Stimulated activated CD8-positive, alpha-beta memory T cell treated with anti-CD3 and anti-CD28 coated beads, Interleukin-4, amount 100 ng/mL, for 24 hours (primary cell): ENCODE measurements at regions not wholly inside any gene's neighbourhood (a gene's known extent, or its start where the extent isn't known, plus 50 kb on each side); places are given as distances from the start of the nearest gene placed in this dataset.

ENCODE experiments used
- DNase-seq: peaks from one replicate; pipeline ENCODE4 v3.0.0-alpha.2; 2020; ENCODE audit warnings: low read depth

DNA sequence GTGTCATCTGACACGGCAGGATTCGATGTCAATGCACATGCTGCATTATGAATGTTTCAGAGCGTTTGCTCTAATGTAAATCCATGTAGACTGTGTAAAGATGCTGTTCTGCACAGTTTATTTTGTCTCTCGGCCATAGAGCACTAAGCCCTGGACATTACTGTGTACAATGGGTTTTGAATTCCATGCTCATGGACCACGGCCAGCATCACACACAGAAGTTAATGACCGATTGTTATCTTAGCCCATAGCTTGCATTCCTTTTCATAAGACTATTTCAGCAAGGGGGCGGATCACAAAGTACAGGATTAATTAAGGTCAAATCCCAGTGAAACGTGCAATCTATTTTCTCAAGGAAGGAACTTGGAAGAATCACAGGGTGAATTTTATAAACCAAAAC lies 286.1 kb upstream of the TENM3 start:
- no peak for DNase-seq

DNA sequence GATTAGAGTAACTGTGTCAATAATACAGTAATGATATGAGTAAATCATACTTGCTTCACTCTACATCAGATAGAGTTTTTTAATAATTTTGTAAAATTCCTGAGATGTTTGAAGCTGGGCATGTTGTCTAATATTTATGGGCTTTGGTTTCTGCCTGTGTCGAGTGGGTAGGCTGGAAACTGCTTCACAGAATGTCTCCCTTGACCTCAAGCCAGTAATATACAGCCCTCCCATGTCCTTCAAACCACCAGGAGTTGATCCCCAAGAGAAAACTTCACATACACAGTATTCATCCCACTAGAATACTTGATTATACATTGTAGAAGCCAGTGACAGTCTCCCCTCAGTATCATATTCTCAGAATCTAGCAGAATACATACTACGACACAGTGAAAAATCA lies 284.8 kb upstream of the TENM3 start:
- no peak for DNase-seq

DNA sequence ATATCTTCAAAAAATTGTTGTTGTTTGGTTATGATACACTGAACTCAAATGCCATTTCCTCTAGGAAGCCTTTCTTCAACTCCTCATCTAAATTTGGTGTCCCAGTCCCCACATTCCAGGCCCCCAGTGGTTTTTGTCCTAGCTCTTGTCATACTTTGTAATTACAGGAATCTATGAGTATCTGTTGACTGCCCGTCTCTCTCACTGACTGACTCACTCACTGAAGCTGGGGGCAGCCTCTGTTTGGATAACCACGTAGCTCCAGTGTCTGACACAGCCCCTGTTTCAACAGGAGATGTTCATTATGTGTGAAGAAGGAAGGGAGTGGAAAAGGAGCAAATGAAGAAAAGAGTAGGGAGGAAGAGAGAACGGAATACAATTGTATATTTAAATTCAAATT lies 284.1 kb upstream of the TENM3 start:
- no peak for DNase-seq

- DNase-seq, result no peak
Measured at GRCh38 chr4:181960384-181960783, 282.8 kb upstream of the TENM3 start.

DNA sequence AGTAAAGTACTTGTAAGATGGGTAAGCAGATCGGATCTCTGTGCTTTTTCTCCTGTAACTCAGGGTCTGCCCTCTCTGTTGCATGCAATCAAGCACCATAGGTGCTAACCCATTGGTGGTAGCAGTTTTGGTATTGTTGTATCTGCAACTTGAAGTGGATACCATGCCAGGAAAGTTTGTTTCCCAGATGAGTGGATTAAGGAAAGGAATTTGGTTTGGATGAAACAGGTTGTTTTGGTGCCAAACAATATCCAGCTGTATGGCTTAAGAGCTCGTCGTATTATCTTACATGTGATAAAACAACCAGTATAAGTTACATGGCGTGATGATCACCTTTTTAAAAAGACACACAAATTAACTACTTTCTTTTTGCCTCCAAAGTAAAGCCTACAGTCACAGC lies 280.9 kb upstream of the TENM3 start:
- DNase-seq, result no peak

GRCh38 chr4:181964731-181965130 lies 278.5 kb upstream of the TENM3 start:
- DNase-seq, result no peak

GRCh38 chr4:181966104-181966551 lies 277.1 kb upstream of the TENM3 start:
- DNase-seq, result no peak

- DNase-seq, result no peak
Measured at GRCh38 chr4:181967401-181967800, 275.8 kb upstream of the TENM3 start.

DNA sequence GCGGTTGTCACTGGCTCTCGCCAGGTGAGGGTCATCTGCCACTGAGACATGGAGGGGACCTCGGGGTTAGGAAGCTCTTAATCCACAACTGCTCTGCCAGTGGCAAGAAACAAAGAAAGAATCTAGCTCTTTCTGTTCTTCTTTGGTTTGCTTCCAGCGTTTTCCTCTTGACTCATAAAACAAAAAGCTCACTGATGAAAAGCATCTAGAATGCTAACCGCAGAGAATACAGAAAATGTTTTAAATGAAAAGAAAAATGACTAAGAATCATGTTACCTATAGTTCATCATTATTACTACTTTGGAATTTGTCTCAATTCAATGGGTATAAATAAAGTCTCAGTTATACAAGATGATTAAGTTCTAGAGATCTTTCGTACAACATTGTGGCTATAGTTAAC lies 274.8 kb upstream of the TENM3 start:
- no peak for DNase-seq

- DNase-seq, result no peak
Measured at GRCh38 chr4:181969151-181969550, 274.1 kb upstream of the TENM3 start.

- no peak for DNase-seq
Measured at GRCh38 chr4:181970366-181970765, 272.8 kb upstream of the TENM3 start.

DNA sequence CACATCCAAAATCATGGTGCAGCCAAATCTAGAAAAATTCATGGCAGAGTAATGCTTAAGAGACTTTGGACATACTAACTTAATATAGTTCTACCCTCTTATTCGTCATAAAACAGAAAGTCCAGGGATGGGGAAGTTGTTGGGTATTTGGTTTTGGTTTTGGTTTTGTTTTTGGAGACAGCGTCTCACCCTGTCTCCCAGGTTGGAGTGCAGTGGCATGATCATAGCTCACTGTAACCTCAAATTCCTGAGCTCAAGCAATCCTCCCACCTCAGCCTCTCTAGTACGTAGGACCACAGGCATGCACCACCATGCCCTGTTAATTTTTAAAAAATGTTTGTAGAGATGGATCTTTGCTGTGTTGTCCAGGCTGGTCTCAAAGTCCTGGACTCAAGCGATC lies 271.8 kb upstream of the TENM3 start:
- DNase-seq, result no peak

DNA sequence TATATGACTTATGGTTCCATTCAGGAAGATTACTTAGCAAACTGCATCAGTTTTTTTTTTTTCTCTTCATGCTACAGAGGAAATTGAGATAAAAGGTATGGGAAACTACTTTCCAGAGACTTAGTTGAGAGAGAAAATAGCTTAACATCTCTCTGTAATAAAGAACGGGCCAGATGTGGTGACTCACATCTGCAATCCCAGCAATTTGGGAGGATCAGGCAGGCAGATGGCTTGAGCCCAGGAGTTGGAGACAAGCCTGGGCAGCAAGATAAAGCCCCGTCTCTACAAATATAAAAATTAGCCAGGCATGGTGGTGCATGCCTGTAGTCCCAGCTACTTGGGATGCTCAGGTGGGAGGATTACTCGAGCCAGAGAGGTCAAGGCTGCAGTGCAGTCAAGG lies 271.2 kb upstream of the TENM3 start:
- DNase-seq, result no peak

DNA sequence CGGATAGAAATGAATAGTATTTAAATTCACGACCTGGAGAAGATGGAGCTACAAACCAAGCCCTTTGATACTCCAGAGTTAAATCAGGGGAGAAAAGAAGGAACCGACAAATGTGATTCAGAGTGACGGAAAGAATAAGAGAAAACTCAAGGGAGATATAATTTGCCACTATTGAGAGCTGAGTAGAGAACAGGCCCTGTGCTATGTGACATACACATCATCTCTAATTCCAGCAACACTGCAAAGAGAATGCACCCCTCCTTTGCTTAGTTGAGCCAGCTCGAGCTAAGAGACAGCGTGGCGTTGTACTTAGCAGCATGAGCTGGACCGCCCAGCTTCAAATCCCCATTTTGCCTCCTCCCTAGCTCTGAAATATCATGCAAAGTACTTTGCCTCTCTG lies 266.4 kb upstream of the TENM3 start:
- DNase-seq, result no peak

- no peak for DNase-seq
Measured at GRCh38 chr4:181982437-181982836, 260.8 kb upstream of the TENM3 start.

DNA sequence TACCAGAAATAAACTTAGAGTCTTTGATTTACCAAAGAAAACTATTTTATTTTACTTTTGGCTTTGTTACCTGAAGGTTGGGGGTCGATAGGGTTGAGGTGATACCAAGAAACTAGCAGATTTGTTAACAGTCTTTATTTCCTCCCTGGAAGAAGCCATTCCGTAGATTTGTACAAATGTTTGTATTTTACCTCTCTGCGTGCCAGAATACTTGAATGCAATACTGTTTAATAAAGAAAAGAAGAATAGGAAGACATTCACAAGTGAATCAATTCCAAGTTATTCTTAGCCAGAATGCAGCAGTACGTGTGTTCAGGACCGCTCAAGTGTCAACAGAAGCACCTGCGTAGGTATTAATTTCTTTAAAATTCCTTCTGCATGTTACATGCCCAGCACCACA lies 260.3 kb upstream of the TENM3 start:
- no peak for DNase-seq

DNA sequence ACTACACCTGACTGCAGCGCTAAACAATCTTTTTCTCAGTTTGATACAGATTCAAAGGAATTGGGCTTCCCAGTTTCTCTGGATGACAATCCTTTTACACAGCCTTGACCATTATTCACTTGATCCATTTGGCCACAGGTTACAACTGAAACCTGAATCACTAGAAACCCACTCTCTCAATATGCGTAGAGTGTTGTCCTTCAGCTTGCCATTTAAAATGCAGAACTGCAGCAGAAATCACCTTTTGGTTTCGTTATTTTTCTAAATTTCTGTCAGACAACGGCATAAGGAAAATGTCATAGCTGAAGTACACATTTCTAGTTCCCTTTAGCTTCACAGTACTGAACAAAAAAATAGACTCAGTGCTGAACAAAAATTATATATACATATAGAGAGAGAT lies 255.8 kb upstream of the TENM3 start:
- no peak for DNase-seq

DNA sequence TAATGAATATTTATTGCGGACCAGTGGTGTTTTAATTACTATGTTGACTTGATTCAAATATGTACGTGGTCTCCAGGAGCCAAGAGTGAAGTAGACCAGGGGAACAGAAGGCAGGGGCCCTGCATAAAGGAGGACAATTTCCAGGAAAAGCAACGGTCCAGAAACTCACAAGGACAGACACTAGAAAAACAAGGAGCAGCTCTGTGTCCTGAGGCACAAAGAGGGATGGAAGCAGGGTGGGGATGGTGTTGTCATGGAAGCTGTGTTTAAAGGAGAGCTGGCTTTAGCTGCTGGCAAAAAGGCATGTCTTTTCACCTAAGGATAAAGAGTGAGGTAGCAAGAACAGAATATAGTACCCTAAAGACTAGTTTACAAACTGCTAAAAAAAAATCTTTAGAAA lies 254.1 kb upstream of the TENM3 start:
- no peak for DNase-seq

DNA sequence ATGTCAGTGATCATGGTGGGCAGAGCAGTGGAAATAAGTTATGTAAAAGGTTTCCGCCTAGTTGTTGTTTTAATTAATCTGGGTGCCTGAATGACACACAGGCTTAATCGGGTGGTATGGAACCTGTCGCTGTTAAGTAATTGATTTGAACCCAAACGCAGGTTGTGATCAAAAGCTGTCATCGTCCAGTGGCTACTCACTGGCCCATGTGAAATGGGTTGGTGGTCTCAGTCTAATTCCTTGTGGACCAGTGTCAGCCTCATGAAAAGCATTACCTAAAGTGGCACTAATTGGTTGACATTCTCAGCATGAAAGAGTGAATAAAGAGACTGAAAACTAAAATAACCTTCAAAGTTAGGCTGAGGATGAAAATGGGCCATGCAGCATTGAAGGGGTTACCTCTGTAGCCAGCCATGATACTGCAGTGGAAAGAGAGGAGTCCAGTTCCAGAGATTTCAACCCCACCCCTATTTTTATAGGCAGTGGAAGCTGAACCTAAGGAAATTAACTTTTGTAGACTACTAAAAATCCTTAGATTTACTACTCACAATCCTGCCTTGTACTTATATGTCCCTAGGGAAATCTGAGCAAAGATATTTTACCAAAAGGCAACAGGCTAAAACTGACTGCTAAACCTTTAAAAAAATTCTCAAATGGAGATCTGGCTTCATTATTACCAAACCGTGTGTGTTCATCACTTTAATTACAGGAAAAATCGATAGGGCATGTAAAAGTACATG lies 251.7 kb upstream of the TENM3 start:
- no peak for DNase-seq

GRCh38 chr4:181998398-181999295 lies 244.6 kb upstream of the TENM3 start:
- no peak for DNase-seq

DNA sequence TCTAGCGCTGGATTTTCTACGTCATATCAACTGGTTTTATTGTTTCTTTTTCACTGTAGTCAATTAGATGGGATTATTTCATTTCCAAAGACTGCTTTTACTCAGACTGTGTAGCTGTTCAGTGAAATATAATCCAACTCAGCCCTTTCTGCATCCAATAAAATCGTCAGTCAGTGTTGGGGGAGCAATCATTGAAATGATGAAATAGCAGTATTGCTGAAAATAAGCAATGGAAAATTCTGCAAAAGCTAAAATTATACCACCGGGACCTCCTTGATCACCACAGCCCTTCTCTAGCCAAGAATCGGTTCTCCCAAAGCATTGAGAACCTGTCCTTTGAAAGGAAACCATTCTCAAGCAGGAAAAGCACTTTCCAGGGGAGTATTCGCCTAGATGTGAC lies 243.1 kb upstream of the TENM3 start:
- DNase-seq, result no peak

- no peak for DNase-seq
Measured at GRCh38 chr4:182010876-182011275, 232.3 kb upstream of the TENM3 start.

GRCh38 chr4:182014164-182014563 lies 229.0 kb upstream of the TENM3 start:
- no peak for DNase-seq

- no peak for DNase-seq
Measured at GRCh38 chr4:182015014-182015413, 228.2 kb upstream of the TENM3 start.
